ENCODE measurements at regions not wholly inside any gene's neighbourhood (a gene's known extent, or its start where the extent isn't known, plus 50 kb on each side); places are given as distances from the start of the nearest gene placed in this dataset.

DNA sequence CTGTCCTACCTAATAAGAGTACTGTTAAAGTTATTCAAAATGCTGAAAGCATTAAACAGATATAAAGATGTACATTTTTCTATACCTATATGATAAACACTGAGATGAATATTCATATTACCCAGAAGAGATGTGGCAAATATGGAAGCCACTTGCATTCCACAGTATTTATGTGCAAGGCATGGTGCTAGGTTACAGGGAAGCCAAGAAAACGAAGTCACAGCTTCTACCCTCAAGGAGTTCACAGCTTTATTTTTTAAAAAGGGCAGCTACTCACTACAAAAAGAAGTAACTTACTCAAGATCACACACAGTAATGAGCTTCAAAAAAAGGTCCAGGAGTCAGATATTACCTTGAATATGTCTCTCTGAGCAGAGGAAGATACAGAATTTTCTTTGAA, 484.6 kb downstream of the ZNF608 start:
- no peak for TF ChIP-seq ZBTB43 (CRISPR knock-in tag; IDR thresholded peaks at IDR 0.05)
- no peak for TF ChIP-seq ZEB2 (IDR thresholded peaks at IDR 0.05)
- TF ChIP-seq HDGF (IDR thresholded peaks at IDR 0.05), result no peak
- TF ChIP-seq ZNF324 (CRISPR knock-in tag; IDR thresholded peaks at IDR 0.05), result no peak
- Histone ChIP-seq H3K4me1 (replicated peaks in 1 of 2; ENCODE audit: control insufficient read depth in 2 of 2, insufficient read depth in 2 of 2, low read length in 2 of 2) (no peaks in the 10 kb centered on the region; a peak in 1 of 5 replicates), H3K4me3 (no peak overlapping the region), H3K9me1 (ENCODE audit: control insufficient read depth, insufficient read depth, low read length) (no peaks in the 10 kb centered on the region), H3K9ac (ENCODE audit: insufficient read depth in 1 of 2, low read depth in 2 of 2, low read length in 2 of 2) (no peak overlapping the region), H3K27me3 (ENCODE audit: control insufficient read depth in 2 of 2, insufficient read depth in 2 of 2, low read length in 2 of 2) (no peaks in the 10 kb centered on the region), H3K27ac (ENCODE audit: extremely low read depth, low read depth, low read length) (no peak overlapping the region), H4K20me1 (replicated peaks; ENCODE audit: control insufficient read depth, insufficient read depth, low read length) (no peaks in the 10 kb centered on the region), H3K79me2 (ENCODE audit: control insufficient read depth, insufficient read depth, low read length) (no peaks in the 10 kb centered on the region), H3K9me3 (replicated peaks; ENCODE audit: control insufficient read depth, insufficient read depth, low read depth, low read length) (no peaks in the 10 kb centered on the region), H3K36me3 (ENCODE audit: control insufficient read depth, insufficient read depth, low read length) (no peaks in the 10 kb centered on the region), H2AFZ (ENCODE audit: low read depth, low read length) (no peak overlapping the region), H3K4me2 (ENCODE audit: insufficient read depth, low read length) (no peak overlapping the region)
- BruUV-seq (replicated peaks), result no TSS peak
- WGBS (ENCODE audit: insufficient coverage, low coverage, missing lambda C conversion rate), result 0% methylated on average over 1 of the region's 1 CpG
- no peak for ATAC-seq
- no peak for DNase-seq (ENCODE audit: extremely low read depth in 1 of 4, low spot score in 3 of 4)
- intact Hi-C loops (cut with micrococcal nuclease), result no loop called here
- in situ Hi-C loops (cut with MboI), result no loop called here
- ChIA-PET POLR2A (no interaction called here), CTCF (ENCODE audit: low intra/inter-chr PET ratio) (no interaction called here)
- FAIRE-seq, result no peak

GRCh38 chr5:124260921-124261515, 485.4 kb downstream of the ZNF608 start:
- H3K4me3 ChIP-seq, result no peak overlapping the region
- DNase-seq (ENCODE audit: extremely low read depth in 1 of 4, low spot score in 3 of 4) (no peak), ATAC-seq (no peak), FAIRE-seq (no peak)
- H3K27me3 ChIP-seq (ENCODE audit: control insufficient read depth in 2 of 2, insufficient read depth in 2 of 2, low read length in 2 of 2), result no peaks in the 10 kb centered on the region
- H3K9me1 ChIP-seq (ENCODE audit: control insufficient read depth, insufficient read depth, low read length), result no peaks in the 10 kb centered on the region
- no peak overlapping the region for H3K9ac ChIP-seq (ENCODE audit: insufficient read depth in 1 of 2, low read depth in 2 of 2, low read length in 2 of 2)
- WGBS (ENCODE audit: insufficient coverage, low coverage, missing lambda C conversion rate), result 0% methylated on average over 10 of the region's 10 CpGs
- no peaks in the 10 kb centered on the region for H3K9me3 ChIP-seq (replicated peaks; ENCODE audit: control insufficient read depth, insufficient read depth, low read depth, low read length)
- no peaks in the 10 kb centered on the region for H3K36me3 ChIP-seq (ENCODE audit: control insufficient read depth, insufficient read depth, low read length)
- no peak overlapping the region for H2AFZ ChIP-seq (ENCODE audit: low read depth, low read length)
- H3K27ac ChIP-seq (ENCODE audit: extremely low read depth, low read depth, low read length), result no peak overlapping the region
- ChIA-PET CTCF (ENCODE audit: low intra/inter-chr PET ratio) (no interaction called here), POLR2A (no interaction called here)
- in situ Hi-C loops (cut with MboI), result no loop called here
- H3K79me2 ChIP-seq (ENCODE audit: control insufficient read depth, insufficient read depth, low read length), result no peaks in the 10 kb centered on the region
- no TSS peak for BruUV-seq (replicated peaks)
- H4K20me1 ChIP-seq (replicated peaks; ENCODE audit: control insufficient read depth, insufficient read depth, low read length), result no peaks in the 10 kb centered on the region
- H3K4me1 ChIP-seq (replicated peaks in 1 of 2; ENCODE audit: control insufficient read depth in 2 of 2, insufficient read depth in 2 of 2, low read length in 2 of 2), result no peaks in the 10 kb centered on the region; a peak in 1 of 5 replicates
- no peak overlapping the region for H3K4me2 ChIP-seq (ENCODE audit: insufficient read depth, low read length)
- intact Hi-C loops (cut with micrococcal nuclease), result no loop called here
- TF ChIP-seq NFIC (IDR thresholded peaks at IDR 0.05) (no peak), ATF6 (CRISPR knock-in tag; IDR thresholded peaks at IDR 0.05) (no peak), SMC3 (conservative IDR thresholded peaks at IDR 0.05; ENCODE audit: insufficient read depth, low read depth, low read length) (no peak), FOXK1 (CRISPR knock-in tag; IDR thresholded peaks at IDR 0.05; ENCODE audit: borderline replicate concordance) (no peak)
- TF ChIP-seq, protein P1, sequence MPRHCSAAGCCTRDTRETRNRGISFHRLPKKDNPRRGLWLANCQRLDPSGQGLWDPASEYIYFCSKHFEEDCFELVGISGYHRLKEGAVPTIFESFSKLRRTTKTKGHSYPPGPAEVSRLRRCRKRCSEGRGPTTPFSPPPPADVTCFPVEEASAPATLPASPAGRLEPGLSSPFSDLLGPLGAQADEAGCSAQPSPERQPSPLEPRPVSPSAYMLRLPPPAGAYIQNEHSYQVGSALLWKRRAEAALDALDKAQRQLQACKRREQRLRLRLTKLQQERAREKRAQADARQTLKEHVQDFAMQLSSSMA (CRISPR knock-in tag; IDR thresholded peaks at IDR 0.05), result no peak

Measured in K562 (cell line).